ENCODE measurements at regions not wholly inside any gene's neighbourhood (a gene's known extent, or its start where the extent isn't known, plus 50 kb on each side); places are given as distances from the start of the nearest gene placed in this dataset.

DNA sequence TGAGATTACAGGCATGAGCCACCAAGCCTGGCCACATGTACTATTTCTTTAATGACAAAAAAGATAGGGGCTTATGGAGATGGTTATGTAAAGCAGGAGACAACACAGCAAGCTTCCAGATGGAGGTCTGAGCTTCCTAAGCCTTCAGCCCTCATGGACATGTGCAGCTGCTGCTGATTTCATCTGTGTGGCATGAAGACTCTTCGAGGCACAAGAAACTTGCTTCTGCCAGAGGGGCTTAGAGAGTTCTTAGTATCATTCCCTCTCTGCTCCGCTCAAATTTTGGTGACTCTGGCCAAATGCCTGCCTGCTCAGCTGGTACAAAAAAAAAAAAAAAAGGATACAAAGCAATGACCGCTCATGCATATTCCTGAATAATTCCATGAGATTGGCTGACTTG, 552.5 kb downstream of the TYW1 start:
- Histone ChIP-seq H3K79me2 (ENCODE audit: control insufficient read depth, insufficient read depth, low read length) (no peaks in the 10 kb centered on the region), H4K8ac (ENCODE audit: low read depth, low read length) (no peak overlapping the region), H2AK5ac (ENCODE audit: low read length) (no peak overlapping the region), H3K27ac (ENCODE audit: low read depth, low read length) (no peak overlapping the region), H3K79me1 (ENCODE audit: low read length) (no peaks in the 10 kb centered on the region), H3K36me3 (ENCODE audit: control insufficient read depth, insufficient read depth, low read length) (no peaks in the 10 kb centered on the region), H3K4me3 (ENCODE audit: low read length) (no peak overlapping the region), H3K4me2 (ENCODE audit: low read length) (no peak overlapping the region), H2BK15ac (replicated peaks; ENCODE audit: low read depth) (no peak overlapping the region), H3K9ac (ENCODE audit: low read length) (no peak overlapping the region), H3K56ac (ENCODE audit: low read length) (no peak overlapping the region), H3K23ac (ENCODE audit: low read length) (no peak overlapping the region), H2BK120ac (ENCODE audit: low read depth, low read length) (no peak overlapping the region), H4K5ac (ENCODE audit: low read length) (no peak overlapping the region), H3K4ac (ENCODE audit: low read depth, low read length) (no peak overlapping the region), H3K4me1 (ENCODE audit: control insufficient read depth, low read depth, low read length) (no peaks in the 10 kb centered on the region), H2BK5ac (ENCODE audit: low read length) (no peak overlapping the region), H3K18ac (ENCODE audit: low read length) (no peak overlapping the region), H3K27me3 (ENCODE audit: insufficient read depth, low read length, poor library complexity) (no peaks in the 10 kb centered on the region)
- DNase-seq, result no peak
- WGBS (ENCODE audit: extremely low coverage, insufficient coverage, low lambda C conversion rate), result no CpG with 5 or more reads among the region's 3 CpGs

DNA sequence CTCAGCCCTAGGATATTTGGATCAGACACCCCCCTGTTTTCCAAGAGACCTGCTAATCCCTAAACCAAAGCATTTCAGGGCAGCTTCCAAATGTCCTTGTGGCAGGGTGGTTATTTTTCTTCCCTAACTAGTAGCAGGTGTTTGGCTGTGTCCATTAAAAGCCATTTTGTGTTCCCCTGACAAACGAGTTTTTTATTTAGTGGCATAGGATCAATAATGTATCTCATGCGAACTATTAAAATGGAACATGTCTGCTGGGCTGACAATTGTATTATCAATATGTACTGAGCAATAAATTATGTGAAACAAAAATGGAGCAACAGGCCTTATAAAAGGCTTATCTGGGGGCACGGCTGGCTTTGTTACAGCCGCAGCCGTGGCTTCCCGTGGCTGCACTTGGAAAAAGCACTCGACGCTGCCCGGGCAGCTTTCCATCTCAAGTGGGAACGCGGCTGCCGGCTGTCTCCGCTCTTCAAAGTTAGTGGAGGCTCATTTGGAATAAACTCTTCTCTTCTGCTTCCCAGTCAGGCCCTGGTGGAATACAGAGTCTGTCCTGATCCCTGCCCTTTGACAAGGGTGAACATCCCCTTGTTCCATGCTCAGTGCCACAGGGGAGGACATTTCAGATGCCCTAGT, 554.3 kb downstream of the TYW1 start:
- Histone ChIP-seq H3K23ac (ENCODE audit: low read length) (no peak overlapping the region), H2BK15ac (replicated peaks; ENCODE audit: low read depth) (no peak overlapping the region), H3K18ac (ENCODE audit: low read length) (no peak overlapping the region), H4K5ac (ENCODE audit: low read length) (no peak overlapping the region), H3K9ac (ENCODE audit: low read length) (no peak overlapping the region), H3K79me2 (ENCODE audit: control insufficient read depth, insufficient read depth, low read length) (no peaks in the 10 kb centered on the region), H3K4ac (ENCODE audit: low read depth, low read length) (no peak overlapping the region), H3K27me3 (ENCODE audit: insufficient read depth, low read length, poor library complexity) (no peaks in the 10 kb centered on the region), H3K4me2 (ENCODE audit: low read length) (no peak overlapping the region), H2BK5ac (ENCODE audit: low read length) (no peak overlapping the region), H3K56ac (ENCODE audit: low read length) (no peak overlapping the region), H2AK5ac (ENCODE audit: low read length) (no peak overlapping the region), H3K4me1 (ENCODE audit: control insufficient read depth, low read depth, low read length) (no peaks in the 10 kb centered on the region), H3K36me3 (ENCODE audit: control insufficient read depth, insufficient read depth, low read length) (no peaks in the 10 kb centered on the region), H4K8ac (ENCODE audit: low read depth, low read length) (no peak overlapping the region), H3K4me3 (ENCODE audit: low read length) (no peak overlapping the region), H3K27ac (ENCODE audit: low read depth, low read length) (no peak overlapping the region), H3K79me1 (ENCODE audit: low read length) (no peaks in the 10 kb centered on the region), H2BK120ac (ENCODE audit: low read depth, low read length) (no peak overlapping the region)
- DNase-seq, result no peak
- no CpG with 5 or more reads among the region's 13 CpGs for WGBS (ENCODE audit: extremely low coverage, insufficient coverage, low lambda C conversion rate)

DNA sequence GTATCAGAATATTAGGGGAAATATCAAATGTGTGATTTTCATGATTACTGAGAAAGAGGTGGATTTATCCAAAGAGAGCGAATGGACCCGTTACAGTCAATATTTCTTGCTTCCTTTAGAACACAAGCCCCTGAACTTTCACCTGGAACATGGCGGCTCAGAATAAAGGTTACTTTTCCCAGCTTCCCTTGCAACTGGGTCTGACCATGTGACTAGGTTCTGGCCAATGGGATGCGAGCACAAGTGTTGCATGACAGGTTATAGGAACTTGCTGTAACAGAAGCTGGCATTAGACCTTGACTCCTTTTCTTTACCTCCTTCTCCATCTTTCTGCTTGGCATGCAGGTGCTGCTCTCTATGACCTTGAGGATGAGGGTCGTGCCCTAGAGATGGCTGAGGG, 556.1 kb downstream of the TYW1 start:
- no peak overlapping the region for H4K5ac ChIP-seq (ENCODE audit: low read length)
- DNase-seq, result no peak
- no peak overlapping the region for H3K18ac ChIP-seq (ENCODE audit: low read length)
- H4K8ac ChIP-seq (ENCODE audit: low read depth, low read length), result no peak overlapping the region
- no peaks in the 10 kb centered on the region for H3K4me1 ChIP-seq (ENCODE audit: control insufficient read depth, low read depth, low read length)
- no CpG with 5 or more reads among the region's 5 CpGs for WGBS (ENCODE audit: extremely low coverage, insufficient coverage, low lambda C conversion rate)
- H2AK5ac ChIP-seq (ENCODE audit: low read length), result no peak overlapping the region
- H3K23ac ChIP-seq (ENCODE audit: low read length), result no peak overlapping the region
- no peak overlapping the region for H3K4ac ChIP-seq (ENCODE audit: low read depth, low read length)
- H2BK5ac ChIP-seq (ENCODE audit: low read length), result no peak overlapping the region
- no peak overlapping the region for H2BK120ac ChIP-seq (ENCODE audit: low read depth, low read length)
- H3K9ac ChIP-seq (ENCODE audit: low read length), result no peak overlapping the region
- H3K4me3 ChIP-seq (ENCODE audit: low read length), result no peak overlapping the region
- no peak overlapping the region for H3K56ac ChIP-seq (ENCODE audit: low read length)
- H3K79me1 ChIP-seq (ENCODE audit: low read length), result no peaks in the 10 kb centered on the region
- no peaks in the 10 kb centered on the region for H3K79me2 ChIP-seq (ENCODE audit: control insufficient read depth, insufficient read depth, low read length)
- no peak overlapping the region for H3K4me2 ChIP-seq (ENCODE audit: low read length)
- H3K27ac ChIP-seq (ENCODE audit: low read depth, low read length), result no peak overlapping the region
- H3K36me3 ChIP-seq (ENCODE audit: control insufficient read depth, insufficient read depth, low read length), result no peaks in the 10 kb centered on the region
- H2BK15ac ChIP-seq (replicated peaks; ENCODE audit: low read depth), result no peak overlapping the region
- no peaks in the 10 kb centered on the region for H3K27me3 ChIP-seq (ENCODE audit: insufficient read depth, low read length, poor library complexity)

DNA sequence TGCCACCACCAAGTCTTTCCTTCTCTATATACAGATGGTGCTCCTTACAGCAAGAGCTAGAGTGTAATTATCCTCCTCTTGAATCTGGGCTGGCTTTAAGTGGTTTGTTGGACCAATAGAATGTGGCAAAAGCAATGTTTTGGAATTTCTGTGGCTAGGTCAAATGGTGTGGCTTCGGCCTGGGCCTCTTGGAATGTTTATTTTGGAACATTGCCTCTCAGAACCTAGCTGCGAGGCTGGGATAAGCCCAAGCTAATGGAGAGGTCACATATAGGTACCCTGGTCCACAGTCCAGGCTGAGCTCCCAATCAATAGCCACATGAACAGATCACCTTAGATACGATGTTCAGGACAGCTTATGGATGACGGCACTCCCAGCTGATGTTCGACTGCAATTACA, 556.7 kb downstream of the TYW1 start:
- H3K4me1 ChIP-seq (ENCODE audit: control insufficient read depth, low read depth, low read length), result no peaks in the 10 kb centered on the region
- H3K9ac ChIP-seq (ENCODE audit: low read length), result no peak overlapping the region
- H3K4me2 ChIP-seq (ENCODE audit: low read length), result no peak overlapping the region
- H3K56ac ChIP-seq (ENCODE audit: low read length), result no peak overlapping the region
- no peaks in the 10 kb centered on the region for H3K79me2 ChIP-seq (ENCODE audit: control insufficient read depth, insufficient read depth, low read length)
- H3K36me3 ChIP-seq (ENCODE audit: control insufficient read depth, insufficient read depth, low read length), result no peaks in the 10 kb centered on the region
- no peak overlapping the region for H2BK15ac ChIP-seq (replicated peaks; ENCODE audit: low read depth)
- H3K4ac ChIP-seq (ENCODE audit: low read depth, low read length), result no peak overlapping the region
- no peak overlapping the region for H3K4me3 ChIP-seq (ENCODE audit: low read length)
- no peak overlapping the region for H3K18ac ChIP-seq (ENCODE audit: low read length)
- H2BK120ac ChIP-seq (ENCODE audit: low read depth, low read length), result no peak overlapping the region
- no peak overlapping the region for H2AK5ac ChIP-seq (ENCODE audit: low read length)
- no peak overlapping the region for H2BK5ac ChIP-seq (ENCODE audit: low read length)
- H3K79me1 ChIP-seq (ENCODE audit: low read length), result no peaks in the 10 kb centered on the region
- H3K23ac ChIP-seq (ENCODE audit: low read length), result no peak overlapping the region
- H3K27ac ChIP-seq (ENCODE audit: low read depth, low read length), result no peak overlapping the region
- H4K8ac ChIP-seq (ENCODE audit: low read depth, low read length), result no peak overlapping the region
- no peak overlapping the region for H4K5ac ChIP-seq (ENCODE audit: low read length)
- DNase-seq, result no peak
- no peaks in the 10 kb centered on the region for H3K27me3 ChIP-seq (ENCODE audit: insufficient read depth, low read length, poor library complexity)
- WGBS (ENCODE audit: extremely low coverage, insufficient coverage, low lambda C conversion rate), result no CpG with 5 or more reads among the region's 5 CpGs

DNA sequence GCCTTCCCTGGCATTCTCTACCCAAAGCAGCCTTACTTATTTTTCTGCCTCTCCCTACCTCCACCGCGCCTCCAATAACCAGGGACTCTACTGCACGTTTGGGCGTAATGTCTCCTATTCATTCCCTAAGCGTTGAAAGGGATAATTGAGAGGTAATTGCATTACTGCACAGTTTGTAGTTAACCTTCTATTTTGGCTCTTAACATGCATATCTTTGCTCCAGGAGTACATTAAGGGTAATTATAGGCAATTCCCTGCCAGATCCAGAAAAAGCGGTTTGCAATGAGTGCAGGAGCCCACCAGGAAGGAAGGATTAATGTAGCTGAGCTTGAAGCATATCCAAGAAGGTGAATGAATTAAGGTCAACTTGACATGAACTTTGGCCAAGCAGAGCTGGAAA, 558.4 kb downstream of the TYW1 start:
- Histone ChIP-seq H3K56ac (ENCODE audit: low read length) (no peak overlapping the region), H3K79me2 (ENCODE audit: control insufficient read depth, insufficient read depth, low read length) (no peaks in the 10 kb centered on the region), H3K36me3 (ENCODE audit: control insufficient read depth, insufficient read depth, low read length) (no peaks in the 10 kb centered on the region), H3K23ac (ENCODE audit: low read length) (no peak overlapping the region), H3K27me3 (ENCODE audit: insufficient read depth, low read length, poor library complexity) (no peaks in the 10 kb centered on the region), H2AK5ac (ENCODE audit: low read length) (no peak overlapping the region), H3K79me1 (ENCODE audit: low read length) (no peaks in the 10 kb centered on the region), H2BK120ac (ENCODE audit: low read depth, low read length) (no peak overlapping the region), H2BK15ac (replicated peaks; ENCODE audit: low read depth) (no peak overlapping the region), H3K4ac (ENCODE audit: low read depth, low read length) (no peak overlapping the region), H3K4me3 (ENCODE audit: low read length) (no peak overlapping the region), H2BK5ac (ENCODE audit: low read length) (no peak overlapping the region), H4K5ac (ENCODE audit: low read length) (no peak overlapping the region), H3K4me1 (ENCODE audit: control insufficient read depth, low read depth, low read length) (no peaks in the 10 kb centered on the region), H3K4me2 (ENCODE audit: low read length) (no peak overlapping the region), H4K8ac (ENCODE audit: low read depth, low read length) (no peak overlapping the region), H3K18ac (ENCODE audit: low read length) (no peak overlapping the region), H3K9ac (ENCODE audit: low read length) (no peak overlapping the region), H3K27ac (ENCODE audit: low read depth, low read length) (no peak overlapping the region)
- WGBS (ENCODE audit: extremely low coverage, insufficient coverage, low lambda C conversion rate), result no CpG with 5 or more reads among the region's 6 CpGs
- no peak for DNase-seq

DNA sequence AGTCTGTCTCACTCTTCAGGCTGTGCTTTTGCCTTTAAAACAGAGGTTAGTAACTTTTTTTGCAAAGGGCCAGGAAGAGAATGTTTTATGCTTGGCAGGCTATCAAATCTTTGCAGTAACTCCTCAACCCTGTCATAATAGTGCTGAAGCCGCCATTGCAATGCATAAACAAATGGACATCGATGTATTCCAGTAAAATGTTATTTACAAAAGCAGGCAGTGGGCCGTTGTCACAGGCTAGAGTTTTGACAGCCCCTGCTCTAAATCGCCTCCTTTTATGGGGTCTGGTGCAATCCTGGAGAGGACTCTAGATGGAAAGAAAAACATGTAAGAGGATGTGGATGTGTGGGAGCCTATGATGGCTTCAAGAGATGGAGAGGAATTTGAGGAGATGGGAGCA, 568.3 kb downstream of the TYW1 start:
- no peak overlapping the region for H3K56ac ChIP-seq (ENCODE audit: low read length)
- H3K4ac ChIP-seq (ENCODE audit: low read depth, low read length), result no peak overlapping the region
- no peaks in the 10 kb centered on the region for H3K4me1 ChIP-seq (ENCODE audit: control insufficient read depth, low read depth, low read length)
- no peak overlapping the region for H3K18ac ChIP-seq (ENCODE audit: low read length)
- no peak overlapping the region for H3K23ac ChIP-seq (ENCODE audit: low read length)
- H3K4me3 ChIP-seq (ENCODE audit: low read length), result no peak overlapping the region
- no peak overlapping the region for H2BK15ac ChIP-seq (replicated peaks; ENCODE audit: low read depth)
- no peak overlapping the region for H2BK5ac ChIP-seq (ENCODE audit: low read length)
- H3K4me2 ChIP-seq (ENCODE audit: low read length), result no peak overlapping the region
- H2AK5ac ChIP-seq (ENCODE audit: low read length), result no peak overlapping the region
- H4K5ac ChIP-seq (ENCODE audit: low read length), result no peak overlapping the region
- no peaks in the 10 kb centered on the region for H3K79me1 ChIP-seq (ENCODE audit: low read length)
- H3K79me2 ChIP-seq (ENCODE audit: control insufficient read depth, insufficient read depth, low read length), result no peaks in the 10 kb centered on the region
- WGBS (ENCODE audit: extremely low coverage, insufficient coverage, low lambda C conversion rate), result no CpG with 5 or more reads among the region's 4 CpGs
- H3K9ac ChIP-seq (ENCODE audit: low read length), result no peak overlapping the region
- DNase-seq, result no peak
- no peaks in the 10 kb centered on the region for H3K27me3 ChIP-seq (ENCODE audit: insufficient read depth, low read length, poor library complexity)
- H3K36me3 ChIP-seq (ENCODE audit: control insufficient read depth, insufficient read depth, low read length), result no peaks in the 10 kb centered on the region
- no peak overlapping the region for H3K27ac ChIP-seq (ENCODE audit: low read depth, low read length)
- no peak overlapping the region for H4K8ac ChIP-seq (ENCODE audit: low read depth, low read length)
- no peak overlapping the region for H2BK120ac ChIP-seq (ENCODE audit: low read depth, low read length)
